ENCODE measurements at regions not wholly inside any gene's neighbourhood (a gene's known extent, or its start where the extent isn't known, plus 50 kb on each side); places are given as distances from the start of the nearest gene placed in this dataset.

DNA sequence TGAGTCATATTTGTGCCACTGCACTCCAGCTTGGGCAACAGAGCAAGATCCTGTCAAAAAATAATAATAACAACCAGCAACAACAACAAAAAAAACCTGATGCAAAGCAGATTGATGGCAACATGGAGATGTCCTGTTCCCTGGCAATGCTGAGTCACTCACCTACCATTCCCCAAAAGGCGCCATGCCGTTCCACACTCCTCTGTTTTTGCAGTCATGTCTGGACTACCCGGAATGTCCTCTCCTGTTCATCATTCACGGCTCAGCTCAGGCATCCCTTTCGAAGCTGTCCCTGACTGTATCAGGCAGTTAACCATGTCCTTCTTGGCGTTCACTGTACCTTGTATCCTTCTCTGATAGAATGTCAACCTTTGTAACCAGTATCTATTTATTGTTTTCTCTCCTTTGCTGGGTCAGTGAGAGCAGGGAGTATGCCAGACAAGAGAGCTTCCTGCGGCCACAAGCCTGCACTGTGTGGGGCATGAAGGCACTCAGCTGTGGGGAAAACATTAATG is 147.7 kb downstream of the ABCC12 start:
- TF ChIP-seq POLR2AphosphoS5 (IDR thresholded peaks at IDR 0.05) (no peak), POLR2A (IDR thresholded peaks at IDR 0.05) (no peak)
- TF ChIP-seq, protein P1, sequence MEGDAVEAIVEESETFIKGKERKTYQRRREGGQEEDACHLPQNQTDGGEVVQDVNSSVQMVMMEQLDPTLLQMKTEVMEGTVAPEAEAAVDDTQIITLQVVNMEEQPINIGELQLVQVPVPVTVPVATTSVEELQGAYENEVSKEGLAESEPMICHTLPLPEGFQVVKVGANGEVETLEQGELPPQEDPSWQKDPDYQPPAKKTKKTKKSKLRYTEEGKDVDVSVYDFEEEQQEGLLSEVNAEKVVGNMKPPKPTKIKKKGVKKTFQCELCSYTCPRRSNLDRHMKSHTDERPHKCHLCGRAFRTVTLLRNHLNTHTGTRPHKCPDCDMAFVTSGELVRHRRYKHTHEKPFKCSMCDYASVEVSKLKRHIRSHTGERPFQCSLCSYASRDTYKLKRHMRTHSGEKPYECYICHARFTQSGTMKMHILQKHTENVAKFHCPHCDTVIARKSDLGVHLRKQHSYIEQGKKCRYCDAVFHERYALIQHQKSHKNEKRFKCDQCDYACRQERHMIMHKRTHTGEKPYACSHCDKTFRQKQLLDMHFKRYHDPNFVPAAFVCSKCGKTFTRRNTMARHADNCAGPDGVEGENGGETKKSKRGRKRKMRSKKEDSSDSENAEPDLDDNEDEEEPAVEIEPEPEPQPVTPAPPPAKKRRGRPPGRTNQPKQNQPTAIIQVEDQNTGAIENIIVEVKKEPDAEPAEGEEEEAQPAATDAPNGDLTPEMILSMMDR (IDR thresholded peaks at IDR 0.05) = no peak
